ENCODE measurements at regions not wholly inside any gene's neighbourhood (a gene's known extent, or its start where the extent isn't known, plus 50 kb on each side); places are given as distances from the start of the nearest gene placed in this dataset.

- CTCF ChIA-PET (ENCODE audit: partially characterized antibody) = interaction anchor here (0.8 to 1.0 kb wide), 2 partner anchors 170 to 217 kb away, joined by 3 read pairs; no protein-coding TSS in a partner anchor
- Histone ChIP-seq H3K56ac (replicated peaks; ENCODE audit: insufficient read length, low read depth, low read length) (no peak overlapping the region), H3K4me1 (replicated peaks in 1 of 4; ENCODE audit: control insufficient read depth in 3 of 4, insufficient read depth in 4 of 4, low read length in 3 of 4) (peaks cover 0 to 9% (median 4%) of the 10 kb centered on the region in 4 experiments; a peak in 6 of 7 replicates), H3K23me2 (ENCODE audit: low read depth, low read length) (no peaks in the 10 kb centered on the region), H3K18ac (ENCODE audit: extremely low read depth, low read length) (no peak overlapping the region), H3K79me1 (ENCODE audit: low read depth, low read length) (no peaks in the 10 kb centered on the region), H3K36me3 (ENCODE audit: control insufficient read depth in 2 of 4, insufficient read depth in 4 of 4, low read length in 3 of 4) (no peaks in the 10 kb centered on the region), H3K4me3 (ENCODE audit: extremely low read depth in 1 of 4, insufficient read depth in 2 of 4, low read depth in 3 of 4, low read length in 4 of 4) (no peak overlapping the region), H3K27me3 (replicated peaks in 1 of 4; ENCODE audit: control insufficient read depth in 3 of 4, extremely low read depth in 1 of 4, insufficient read depth in 3 of 4, low read length in 3 of 4) (no peaks in the 10 kb centered on the region), H3K23ac (ENCODE audit: insufficient read length) (no peak overlapping the region), H4K5ac (ENCODE audit: insufficient read length, low read depth, low read length) (no peak overlapping the region), H2BK120ac (replicated peaks; ENCODE audit: low read depth, low read length) (no peak overlapping the region), H3K27ac (ENCODE audit: low read depth, low read length) (no peak overlapping the region), H3K4me2 (ENCODE audit: insufficient read depth in 1 of 2, low read depth in 2 of 2, low read length in 2 of 2) (no peak overlapping the region), H2BK12ac (ENCODE audit: low read depth, low read length) (no peak overlapping the region), H2BK5ac (ENCODE audit: low read depth, low read length) (no peak overlapping the region), H2BK15ac (ENCODE audit: low read length) (no peak overlapping the region), H4K8ac (ENCODE audit: extremely low read depth, insufficient read depth, low read length) (no peak overlapping the region), H4K20me1 (replicated peaks in 1 of 2; ENCODE audit: control insufficient read depth in 1 of 2, insufficient read depth in 2 of 2, low read length in 2 of 2) (peaks cover 2% of the 10 kb centered on the region in 2 experiments), H3K9ac (replicated peaks in 1 of 4; ENCODE audit: extremely low read depth in 1 of 4, low read depth in 3 of 4, low read length in 3 of 4) (no peak overlapping the region), H3K79me2 (ENCODE audit: control insufficient read depth in 1 of 2, insufficient read depth in 2 of 2, low read length in 2 of 2) (no peaks in the 10 kb centered on the region), H3K9me3 (ENCODE audit: insufficient read depth in 2 of 2, low read depth in 1 of 2, low read length in 1 of 2) (no peaks in the 10 kb centered on the region), H2BK20ac (ENCODE audit: low read length) (no peak overlapping the region), H2AFZ (ENCODE audit: low read length) (no peak overlapping the region), H2AK5ac (ENCODE audit: low read depth, low read length) (no peak overlapping the region), H3K14ac (ENCODE audit: insufficient read length) (no peak overlapping the region), H3K4ac (replicated peaks; ENCODE audit: insufficient read length, low read depth, low read length) (no peak overlapping the region), H4K91ac (replicated peaks; ENCODE audit: insufficient read length, low read length) (no peak overlapping the region)
- FAIRE-seq (no peak), DNase-seq (ENCODE audit: low read depth in 1 of 2, low spot score in 2 of 2) (peak in 1 of 2 experiments; percentile 2)
- 90% methylated on average over 2 of the region's 2 CpGs; no CpG with 5 or more reads in 1 of the 2 experiments for WGBS, 2 experiments (ENCODE audit: extremely low coverage in 1 of 2, insufficient coverage in 1 of 2, insufficient read length in 1 of 2, insufficient replicate concordance in 2 of 2, low coverage in 1 of 2, low lambda C conversion rate in 2 of 2, missing lambda C conversion rate in 1 of 2)
- POLR2A ChIA-PET (ENCODE audit: partially characterized antibody) = interaction anchor here (1.3 to 2.0 kb wide), 2 partner anchors 399 to 441 kb away, joined by 3 to 4 read pairs; partner anchors contain the start of gene DARS2
- TF ChIP-seq PHF8 (conservative IDR thresholded peaks at IDR 0.05; ENCODE audit: low read depth, low read length) (no peak), CTBP2 (IDR thresholded peaks at IDR 0.05; ENCODE audit: borderline replicate concordance, insufficient read depth, insufficient read length, low read length) (no peak)
Measured at GRCh38 chr1:173424782-173425407, 52.2 kb upstream of the PRDX6 start.

All from H1 (cell line).